T-cell (primary cell): ENCODE measurements at regions not wholly inside any gene's neighbourhood (a gene's known extent, or its start where the extent isn't known, plus 50 kb on each side); places are given as distances from the start of the nearest gene placed in this dataset.
"Not testable (repeated sequence)": the region's sequence is repeated elsewhere in the genome, so short reads cannot be mapped to it uniquely, and the experiment has no call there.

Source experiments
- ATAC-seq, 4 experiments: fragments of 200-7000 bp in 3 of 4; fragments of 150-1000 bp in 1 of 4; cut with Tn5 transposase; replicated peaks in 1 of 4; 1 replicate in 3 of 4; 2 replicates in 1 of 4; pipeline ENCODE4 v1.10.0; 2021; ENCODE audit warnings: moderate library complexity in 3 of 4, mild to moderate bottlenecking in 2 of 4, moderate number of reproducible peaks in 1 of 4
- CTCF ChIA-PET, 2 donors: fragments of 300-600 bp; sonication (Branson Sonifier 250); formaldehyde crosslinking; loops; one replicate each; lab custom pipeline; 2022; ENCODE audit warnings: antibody characterized with exemption in 2 of 2; lab: Charles Lee
- POLR2A ChIA-PET, 2 donors: fragments of 300-600 bp; sonication (Branson Sonifier 250); formaldehyde crosslinking; loops; one replicate each; lab custom pipeline; 2022; ENCODE audit warnings: antibody characterized with exemption in 2 of 2; lab: Charles Lee
- DNase-seq, 35 experiments: peaks; one replicate each; pipeline versions ENCODE4 v3.0.0 to v3.0.0-alpha.2; 2013 to 2023
- H3K27ac ChIP-seq: one replicate; pipeline ENCODE4 v1.5.1; 2013; ENCODE audit warnings: low read length
- H3K27me3 ChIP-seq, 2 experiments: replicated peaks in 1 of 2; 1 replicate in 1 of 2; 2 replicates in 1 of 2; pipeline versions ENCODE4 v1.6.1 to v1.7.0; 2013; ENCODE audit warnings: low read length in 1 of 2, mixed read lengths in 1 of 2; ENCODE audit not compliant: control insufficient read depth in 2 of 2, insufficient read depth in 2 of 2; ENCODE audit errors: extremely low read depth in 1 of 2
- H3K36me3 ChIP-seq, 2 donors: 1 replicate in 1 of 2; 2 replicates in 1 of 2; pipeline versions ENCODE4 v1.6.1 to v1.7.0; 2013; ENCODE audit warnings: low read length in 1 of 2; ENCODE audit not compliant: control insufficient read depth in 2 of 2, insufficient read depth in 1 of 2; ENCODE audit errors: extremely low read depth in 1 of 2
- H3K4me1 ChIP-seq, 2 experiments: 1 replicate in 1 of 2; 2 replicates in 1 of 2; pipeline versions ENCODE4 v1.6.1 to v1.7.0; 2013; ENCODE audit warnings: low read length in 2 of 2, mixed read lengths in 1 of 2; ENCODE audit not compliant: insufficient read depth in 2 of 2, control insufficient read depth in 1 of 2; ENCODE audit errors: extremely low read depth in 1 of 2
- H3K4me3 ChIP-seq, 2 donors: 1 replicate in 1 of 2; 2 replicates in 1 of 2; pipeline versions ENCODE4 v1.5.1 to v1.7.0; 2013; ENCODE audit warnings: mild to moderate bottlenecking in 2 of 2, low read length in 1 of 2, moderate library complexity in 1 of 2; ENCODE audit not compliant: control insufficient read depth in 1 of 2; ENCODE audit errors: extremely low read depth in 1 of 2
- H3K9me3 ChIP-seq: 2 replicates; pipeline ENCODE4 v1.7.0; 2013
- H3K27ac Mint-ChIP-seq, 2 donors: one replicate each; pipeline ENCODE4 v1.8.0; 2020 to 2021; ENCODE audit warnings: mild to moderate bottlenecking in 2 of 2, mixed read lengths in 2 of 2
- H3K27me3 Mint-ChIP-seq, 2 donors: one replicate each; pipeline ENCODE4 v1.8.0; 2021 to 2022; ENCODE audit warnings: mixed read lengths in 2 of 2
- H3K36me3 Mint-ChIP-seq: one replicate; pipeline ENCODE4 v1.8.0; 2021; ENCODE audit warnings: mixed read lengths
- H3K4me1 Mint-ChIP-seq, 3 donors: one replicate each; pipeline ENCODE4 v1.8.0; 2020 to 2022; ENCODE audit warnings: mixed read lengths in 3 of 3, mild to moderate bottlenecking in 1 of 3
- H3K4me3 Mint-ChIP-seq, 3 donors: one replicate each; pipeline ENCODE4 v1.8.0; 2020 to 2022; ENCODE audit warnings: mild to moderate bottlenecking in 3 of 3, mixed read lengths in 3 of 3, moderate library complexity in 3 of 3
- H3K9me3 Mint-ChIP-seq, 3 donors: one replicate each; pipeline ENCODE4 v1.8.0; 2020 to 2022; ENCODE audit warnings: mixed read lengths in 3 of 3
- WGBS: methylation state at CpG from one replicate; pipeline ENCODE4 v1.1.5; 2013; ENCODE audit warnings: missing lambda C conversion rate; ENCODE audit not compliant: insufficient coverage; 5-methylcytosine and 5-hydroxymethylcytosine counted together

DNA sequence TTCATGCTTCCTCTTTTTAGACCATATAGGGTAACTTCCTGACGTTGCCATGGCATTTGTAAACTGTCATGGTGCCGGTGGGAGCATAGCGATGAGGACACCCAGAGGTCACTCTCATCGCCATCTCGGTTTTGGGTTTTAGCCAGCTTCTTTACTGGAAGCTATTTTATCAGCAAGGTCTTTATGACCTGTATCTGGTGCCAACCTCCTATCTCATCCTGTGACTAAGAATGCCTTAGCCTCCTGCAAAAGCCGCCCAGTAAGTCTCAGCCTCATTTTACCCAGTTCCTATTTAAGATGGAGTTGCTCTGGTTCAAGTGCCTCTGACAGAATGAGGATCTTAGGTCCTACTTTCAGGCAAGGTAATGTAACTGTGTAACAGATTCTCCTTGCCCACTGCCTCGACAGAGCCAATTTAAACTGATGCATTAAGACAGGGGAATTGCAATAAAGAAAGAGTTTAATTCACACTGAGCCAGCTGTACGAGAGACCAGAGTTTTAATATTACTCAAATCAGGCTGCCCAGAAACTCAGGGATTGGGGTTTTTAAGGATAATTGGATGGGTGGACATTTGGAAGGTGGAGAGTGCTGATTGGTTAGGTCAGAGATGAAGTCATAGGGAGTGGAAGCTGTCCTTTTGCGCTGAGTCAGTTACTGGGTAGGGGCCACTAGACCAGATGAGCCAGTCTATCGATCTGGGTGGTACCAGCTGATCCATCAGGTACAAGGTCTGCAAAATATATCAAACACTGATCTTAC lies 59.9 kb upstream of the ATF7IP2 start:
- Mint-ChIP-seq H3K4me3 (no peak overlapping the region), H3K27me3 (no peaks in the 10 kb centered on the region), H3K4me1 (peaks cover 22 to 28% (median 24%) of the 10 kb centered on the region in 3 donors), H3K36me3 (peaks cover 7% of the 10 kb centered on the region), H3K9me3 (peaks cover 9 to 21% (median 18%) of the 10 kb centered on the region in 3 donors), H3K27ac (peak overlapping the region in 1 of 2 donors; percentile 15)
- POLR2A ChIA-PET = no interaction called here
- WGBS = 98% methylated on average over 8 of the region's 10 CpGs
- CTCF ChIA-PET = interaction anchor here in 1 of 2 donors (1.6 kb wide), 1 partner anchor 189 kb away, joined by 6 read pairs; no protein-coding TSS in a partner anchor
- DNase-seq (no peak), ATAC-seq (no peak)
- Histone ChIP-seq H3K9me3 (no peaks in the 10 kb centered on the region), H3K27me3 (no peaks in the 10 kb centered on the region), H3K36me3 (no peaks in the 10 kb centered on the region), H3K4me3 (no peak overlapping the region), H3K4me1 (peaks cover 5 to 27% of the 10 kb centered on the region in 2 experiments), H3K27ac (no peak overlapping the region)

DNA sequence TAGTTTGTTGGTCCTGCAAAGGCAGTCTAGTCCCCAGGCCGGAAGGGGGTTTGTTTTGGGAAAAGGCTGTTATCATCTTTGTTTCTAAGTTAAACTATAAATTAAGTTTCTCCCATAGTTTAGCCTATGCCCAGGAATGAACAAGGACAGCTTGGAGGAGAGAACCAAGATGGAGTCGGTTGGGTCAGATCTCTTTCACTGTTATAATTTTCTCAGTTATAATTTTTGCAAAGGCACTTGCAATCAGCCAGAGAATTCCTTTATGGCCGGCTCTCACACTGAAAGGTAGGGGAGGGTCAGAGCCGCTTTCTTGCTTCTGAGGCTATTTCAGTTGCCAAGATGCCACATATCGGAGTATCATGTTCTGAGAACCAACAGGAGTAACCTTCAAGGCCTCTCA lies 59.2 kb upstream of the ATF7IP2 start:
- no peaks in the 10 kb centered on the region for H3K9me3 ChIP-seq
- Mint-ChIP-seq H3K9me3 (peaks cover 9 to 21% (median 18%) of the 10 kb centered on the region in 3 donors), H3K4me1 (peaks cover 24 to 31% (median 27%) of the 10 kb centered on the region in 3 donors), H3K4me3 (no peak overlapping the region), H3K36me3 (peaks cover 7% of the 10 kb centered on the region), H3K27ac (peak overlapping the region in 1 of 2 donors; percentile 10), H3K27me3 (no peaks in the 10 kb centered on the region)
- 100% methylated on average over 3 of the region's 5 CpGs for WGBS
- H3K4me1 ChIP-seq = peaks cover 9 to 34% of the 10 kb centered on the region in 2 experiments
- DNase-seq (no peak), ATAC-seq (no peak)
- no peaks in the 10 kb centered on the region for H3K36me3 ChIP-seq
- no peaks in the 10 kb centered on the region for H3K27me3 ChIP-seq
- no peak overlapping the region for H3K4me3 ChIP-seq
- ChIA-PET CTCF (interaction anchor here in 1 of 2 donors (1.6 kb wide), 1 partner anchor 188 kb away, joined by 6 read pairs; no protein-coding TSS in a partner anchor), POLR2A (interaction anchor here (0.5 to 0.7 kb wide), 2 partner anchors 73 to 1557 kb away, joined by 3 to 6 read pairs; no protein-coding TSS in a partner anchor)
- no peak overlapping the region for H3K27ac ChIP-seq

DNA sequence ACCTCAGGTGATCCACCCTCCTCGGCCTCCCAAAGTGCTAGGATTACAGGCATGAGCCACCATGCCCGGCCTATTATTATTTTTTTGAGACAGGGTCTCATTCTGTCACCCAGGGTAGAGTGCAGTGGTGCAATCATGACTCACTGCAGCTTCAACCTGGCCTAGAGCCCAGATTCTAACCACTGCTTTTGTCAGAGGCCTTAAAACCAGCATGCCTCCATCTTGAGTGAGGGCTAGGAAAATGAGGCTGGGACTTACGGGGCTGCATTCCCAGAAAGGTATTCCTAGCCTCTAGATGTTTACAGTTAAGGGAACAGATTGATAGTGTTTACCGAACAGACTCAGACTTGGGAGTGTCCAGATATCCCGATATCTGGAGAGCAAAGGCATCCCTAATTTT lies 57.6 kb upstream of the ATF7IP2 start:
- not testable (repeated sequence) for ATAC-seq, H3K4me3 Mint-ChIP-seq

DNA sequence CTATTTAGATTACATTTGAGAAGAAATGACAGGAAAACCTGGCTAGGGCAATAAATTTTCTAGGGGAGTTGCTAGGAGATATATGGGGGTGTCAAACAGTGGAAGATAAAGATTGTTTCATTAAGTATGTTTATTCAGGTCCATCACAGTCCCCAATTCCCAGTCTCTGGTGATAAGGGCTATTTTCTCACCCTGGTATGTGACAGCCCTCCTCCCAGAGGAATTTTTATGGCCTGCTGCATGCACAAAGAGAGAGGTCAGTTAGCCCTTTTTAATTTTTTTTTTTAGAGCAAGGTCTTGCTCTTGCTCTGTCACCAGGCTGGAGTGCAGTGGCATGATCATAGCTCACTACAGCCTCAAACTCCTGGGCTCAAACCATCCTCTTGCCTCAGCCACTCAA lies 53.6 kb upstream of the ATF7IP2 start:
- peak overlapping the region in 1 of 3 donors; percentile 40 for H3K4me3 Mint-ChIP-seq
- ChIA-PET POLR2A (no interaction called here), CTCF (no interaction called here)
- no peaks in the 10 kb centered on the region for H3K27me3 Mint-ChIP-seq
- peak overlapping the region; percentile 77 to 89 for H3K27ac Mint-ChIP-seq
- no peaks in the 10 kb centered on the region for H3K27me3 ChIP-seq
- H3K9me3 ChIP-seq = no peaks in the 10 kb centered on the region
- H3K9me3 Mint-ChIP-seq = peaks cover 0 to 8% (median 5%) of the 10 kb centered on the region in 3 donors
- H3K4me3 ChIP-seq = no peak overlapping the region
- H3K36me3 Mint-ChIP-seq = peaks cover 5% of the 10 kb centered on the region
- peaks cover 21 to 65% of the 10 kb centered on the region in 2 experiments for H3K4me1 ChIP-seq
- H3K27ac ChIP-seq = no peak overlapping the region
- H3K36me3 ChIP-seq = no peaks in the 10 kb centered on the region
- DNase-seq (no peak), ATAC-seq (no peak)
- peaks cover 50 to 60% (median 56%) of the 10 kb centered on the region in 3 donors for H3K4me1 Mint-ChIP-seq

More for the DNA sequence above, 57.6 kb upstream of the ATF7IP2 start:
- H3K27me3 Mint-ChIP-seq, H3K9me3 ChIP-seq, H3K36me3 Mint-ChIP-seq, H3K27ac ChIP-seq, DNase-seq, H3K36me3 ChIP-seq, H3K4me3 ChIP-seq, H3K27me3 ChIP-seq, POLR2A ChIA-PET: not testable (repeated sequence)
- peaks cover 9 to 21% (median 18%) of the 10 kb centered on the region in 3 donors for H3K9me3 Mint-ChIP-seq
- H3K4me1 ChIP-seq = peaks cover 13 to 50% of the 10 kb centered on the region in 2 experiments
- CTCF ChIA-PET = interaction anchor here in 1 of 2 donors (0.6 kb wide), 1 partner anchor 195 kb away, joined by 4 read pairs; no protein-coding TSS in a partner anchor
- H3K27ac Mint-ChIP-seq = peak overlapping the region; percentile 22 to 63
- 96% methylated on average over 4 of the region's 5 CpGs for WGBS
- peaks cover 37 to 43% (median 43%) of the 10 kb centered on the region in 3 donors for H3K4me1 Mint-ChIP-seq

DNA sequence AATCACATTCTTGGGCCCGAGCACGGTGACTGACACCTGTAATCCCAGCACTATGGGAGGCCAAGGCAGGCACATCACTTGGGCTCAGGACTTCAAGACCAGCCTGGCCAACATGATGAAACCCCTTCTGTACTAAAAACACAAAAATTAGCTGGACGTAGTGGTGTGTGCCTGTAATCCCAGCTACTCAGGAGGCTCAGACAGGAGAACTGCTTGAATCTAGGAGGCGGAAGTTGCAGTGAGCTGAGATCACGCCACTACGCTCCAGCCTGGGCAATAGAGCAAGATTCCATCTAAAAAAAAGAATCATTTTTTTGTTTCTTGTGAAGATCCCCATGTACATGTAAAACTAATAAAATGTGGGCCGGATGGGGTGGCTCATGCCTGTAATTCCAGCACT lies 53.1 kb upstream of the ATF7IP2 start:
- CTCF ChIA-PET = no interaction called here
- H3K27ac Mint-ChIP-seq = peak overlapping the region; percentile 77 to 89
- peak overlapping the region; percentile 25 to 50 (median 40) for H3K4me3 Mint-ChIP-seq

DNA sequence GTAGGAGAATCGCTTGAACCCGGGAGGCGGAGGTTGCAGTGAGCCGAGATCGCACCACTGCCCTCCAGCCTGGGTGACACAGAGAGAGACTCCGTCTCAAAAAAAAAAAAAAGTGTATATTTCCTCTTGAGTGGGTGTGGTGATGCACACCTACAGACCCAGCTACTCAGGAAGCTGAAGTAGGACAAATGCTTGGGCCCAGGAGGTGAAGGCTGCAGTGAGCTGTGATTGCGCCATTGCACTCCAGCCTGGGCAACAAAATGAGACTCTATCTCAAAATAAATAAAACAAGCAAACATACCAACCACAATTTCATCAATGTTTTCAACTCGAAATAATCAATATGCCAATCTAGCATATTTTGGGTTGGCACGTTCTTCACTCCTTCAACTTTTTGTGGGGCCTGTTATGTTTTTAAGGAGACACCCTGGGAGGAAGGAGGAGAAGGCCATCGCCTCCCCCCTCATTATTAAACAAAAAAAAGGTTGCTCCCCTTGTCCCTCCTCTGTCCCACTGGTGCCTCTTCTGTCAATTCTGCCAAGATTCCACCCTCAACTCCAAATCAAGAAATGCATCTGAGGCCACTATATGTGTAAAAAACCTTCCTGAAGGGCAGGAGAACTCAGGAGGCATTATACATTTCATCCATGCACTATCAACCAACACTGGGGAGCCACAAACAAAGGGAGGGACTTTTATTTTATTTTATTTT lies 52.4 kb upstream of the ATF7IP2 start:
- Mint-ChIP-seq H3K4me1 (peaks cover 50 to 57% (median 57%) of the 10 kb centered on the region in 3 donors), H3K36me3 (no peaks in the 10 kb centered on the region), H3K27ac (peak overlapping the region; percentile 40 to 89), H3K4me3 (peak overlapping the region; percentile 25 to 50 (median 40)), H3K9me3 (peaks cover 0 to 3% (median 0%) of the 10 kb centered on the region in 3 donors), H3K27me3 (no peaks in the 10 kb centered on the region)
- H3K9me3 ChIP-seq = no peaks in the 10 kb centered on the region
- H3K4me1 ChIP-seq = peaks cover 21 to 61% of the 10 kb centered on the region in 2 experiments
- WGBS = 48% methylated on average over 3 of the region's 10 CpGs
- H3K27me3 ChIP-seq = no peaks in the 10 kb centered on the region
- ChIA-PET CTCF (no interaction called here), POLR2A (interaction anchor here in 1 of 2 donors (0.6 to 0.7 kb wide), 2 partner anchors 423 to 1206 kb away, joined by 3 to 4 read pairs; no protein-coding TSS in a partner anchor)
- ATAC-seq = peak; percentile 30 to 59 (median 45)
- no peaks in the 10 kb centered on the region for H3K36me3 ChIP-seq
- no peak overlapping the region for H3K4me3 ChIP-seq
- peak in 9 of 35 experiments; percentile 2 to 36 (median 7) for DNase-seq
- H3K27ac ChIP-seq = peak overlapping the region; percentile 43

More for the DNA sequence above, 53.1 kb upstream of the ATF7IP2 start:
- no peaks in the 10 kb centered on the region for H3K9me3 ChIP-seq
- DNase-seq (no peak), ATAC-seq (no peak)
- H3K4me1 Mint-ChIP-seq = peaks cover 50 to 58% (median 53%) of the 10 kb centered on the region in 3 donors
- peaks cover under 1% of the 10 kb centered on the region for H3K36me3 Mint-ChIP-seq
- H3K36me3 ChIP-seq = no peaks in the 10 kb centered on the region
- H3K27me3 ChIP-seq = no peaks in the 10 kb centered on the region
- H3K4me1 ChIP-seq = peaks cover 21 to 65% of the 10 kb centered on the region in 2 experiments
- no peaks in the 10 kb centered on the region for H3K27me3 Mint-ChIP-seq
- POLR2A ChIA-PET = no interaction called here
- H3K9me3 Mint-ChIP-seq = peaks cover 0 to 5% (median 1%) of the 10 kb centered on the region in 3 donors
- peak overlapping the region; percentile 43 for H3K27ac ChIP-seq
- 100% methylated on average over 4 of the region's 7 CpGs for WGBS
- H3K4me3 ChIP-seq = no peak overlapping the region
